Activated CD4-positive, alpha-beta T cell treated with anti-CD3 and anti-CD28 coated beads for 36 hours (primary cell): ENCODE measurements at regions not wholly inside any gene's neighbourhood (a gene's known extent, or its start where the extent isn't known, plus 50 kb on each side); places are given as distances from the start of the nearest gene placed in this dataset.
"Not testable (repeated sequence)": the region's sequence is repeated elsewhere in the genome, so short reads cannot be mapped to it uniquely, and the experiment has no call there.

Experiments
- ATAC-seq: fragments of 200-7000 bp; cut with Tn5 transposase; one replicate; pipeline ENCODE4 v1.10.0; 2021; ENCODE audit warnings: mild to moderate bottlenecking, moderate library complexity
- CTCF ChIA-PET: fragments of 350-600 bp; sonication (Branson Sonifier 250); formaldehyde crosslinking; loops from one replicate; lab custom pipeline; 2021; ENCODE audit warnings: antibody characterized with exemption; lab: Charles Lee
- POLR2A ChIA-PET: fragments of 350-600 bp; sonication (Branson Sonifier 250); formaldehyde crosslinking; loops from one replicate; lab custom pipeline; 2021; ENCODE audit warnings: antibody characterized with exemption, inconsistent platforms; lab: Charles Lee
- DNase-seq: peaks from one replicate; pipeline ENCODE4 v3.0.0-alpha.2; 2020
- H3K27ac Mint-ChIP-seq: one replicate; pipeline ENCODE4 v1.8.0; 2021; ENCODE audit warnings: mixed read lengths
- H3K27me3 Mint-ChIP-seq: one replicate; pipeline ENCODE4 v1.8.0; 2021; ENCODE audit warnings: mixed read lengths
- H3K36me3 Mint-ChIP-seq: one replicate; pipeline ENCODE4 v1.8.0; 2021; ENCODE audit warnings: low read depth, mixed read lengths
- H3K4me1 Mint-ChIP-seq: one replicate; pipeline ENCODE4 v1.8.0; 2021; ENCODE audit warnings: mixed read lengths
- H3K4me3 Mint-ChIP-seq: one replicate; pipeline ENCODE4 v1.8.0; 2021; ENCODE audit warnings: mild to moderate bottlenecking, moderate library complexity, mixed read lengths
- H3K9me3 Mint-ChIP-seq: one replicate; pipeline ENCODE4 v1.8.0; 2021; ENCODE audit warnings: low read depth, mixed read lengths
- intact Hi-C, 2 experiments: fragments of 100-400 bp; cut with DNase I in 1 of 2; cut with micrococcal nuclease in 1 of 2; formaldehyde crosslinking; loops; one replicate each; pipeline versions ENCODE4 v1.14.2 to v1.15.1; 2022 to 2024; cut with DNase I, micrococcal nuclease

DNA sequence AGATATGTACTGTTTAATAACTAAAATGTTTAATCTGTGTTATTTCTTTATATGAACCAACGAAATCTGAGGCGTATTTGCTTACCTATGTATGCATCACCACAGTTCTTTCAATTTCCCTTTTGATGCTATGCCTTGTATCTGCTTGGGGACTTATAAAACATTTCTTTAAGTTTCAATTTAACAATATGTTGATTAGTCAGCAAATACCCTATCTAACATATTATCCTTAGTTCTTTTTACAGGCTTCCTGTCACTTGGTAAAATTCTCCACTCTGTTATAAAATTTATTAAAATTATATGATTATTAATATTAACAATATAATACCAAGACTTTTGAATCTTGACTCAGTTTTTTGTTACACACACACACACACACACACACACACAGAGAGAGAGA, 174.3 kb downstream of the CPS1 start:
- Mint-ChIP-seq H3K36me3 (no peaks in the 10 kb centered on the region), H3K27me3 (no peaks in the 10 kb centered on the region), H3K9me3 (peaks cover 4% of the 10 kb centered on the region), H3K4me1 (no peaks in the 10 kb centered on the region), H3K4me3 (no peak overlapping the region), H3K27ac (no peak overlapping the region)
- CTCF ChIA-PET, result no interaction called here
- no peak for ATAC-seq
- intact Hi-C loops, result no loop called here
- no peak for DNase-seq
- POLR2A ChIA-PET, result no interaction called here

GRCh38 chr2:210746826-210747225, 190.4 kb downstream of the CPS1 start:
- POLR2A ChIA-PET, result interaction anchor here (0.6 kb wide), 1 partner anchor 80 kb away, joined by 8 read pairs; no protein-coding TSS in a partner anchor
- CTCF ChIA-PET, result not testable (repeated sequence)

DNA sequence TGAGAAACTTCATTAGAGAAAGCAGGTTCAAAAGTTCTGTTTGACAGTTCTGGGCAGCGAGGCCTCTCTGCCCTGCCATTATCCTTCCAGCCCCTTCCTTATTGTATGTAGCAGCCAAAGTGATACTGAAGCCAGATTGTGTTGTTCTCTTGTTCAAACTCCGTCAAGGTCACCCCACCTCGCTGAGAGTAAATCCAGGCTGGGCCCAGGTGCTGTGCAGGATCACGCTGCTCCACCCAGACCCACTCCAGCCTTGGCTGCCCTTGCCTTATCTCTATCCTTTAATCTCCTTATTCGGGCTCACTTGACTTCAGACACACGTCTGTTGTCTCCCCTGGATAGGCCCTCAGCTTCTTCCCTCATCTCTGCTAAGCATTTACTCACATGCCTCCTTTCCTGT, 196.1 kb downstream of the CPS1 start:
- ATAC-seq (no peak), DNase-seq (no peak)
- Mint-ChIP-seq H3K4me3 (no peak overlapping the region), H3K9me3 (no peaks in the 10 kb centered on the region), H3K27me3 (no peaks in the 10 kb centered on the region), H3K4me1 (no peaks in the 10 kb centered on the region), H3K27ac (no peak overlapping the region), H3K36me3 (no peaks in the 10 kb centered on the region)
- ChIA-PET POLR2A (no interaction called here), CTCF (no interaction called here)
- intact Hi-C loops, result no loop called here

More at GRCh38 chr2:210746826-210747225, 190.4 kb downstream of the CPS1 start:
- H3K4me1 Mint-ChIP-seq, intact Hi-C loops, H3K9me3 Mint-ChIP-seq, ATAC-seq, H3K36me3 Mint-ChIP-seq, H3K27ac Mint-ChIP-seq, DNase-seq, H3K4me3 Mint-ChIP-seq, H3K27me3 Mint-ChIP-seq: not testable (repeated sequence)

DNA sequence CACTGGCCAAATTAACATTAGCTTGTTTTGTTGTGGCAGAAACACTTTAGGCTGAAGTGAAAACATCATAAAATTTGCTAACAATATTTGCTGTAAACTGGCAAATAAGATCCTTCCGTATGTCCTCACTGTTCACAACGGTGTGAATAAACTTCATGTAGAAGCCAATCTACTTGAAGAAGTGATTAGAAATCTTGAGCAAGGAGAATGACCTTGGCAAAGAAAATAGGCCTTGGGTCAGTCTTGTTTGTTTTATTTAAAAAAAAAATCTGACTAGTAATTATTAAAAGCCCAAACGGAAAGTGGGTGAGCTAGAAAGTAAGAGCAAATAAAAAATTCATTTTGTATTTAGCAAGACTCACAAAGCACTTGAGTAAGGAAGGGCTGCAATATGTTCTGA, 197.0 kb downstream of the CPS1 start:
- Mint-ChIP-seq H3K4me3 (no peak overlapping the region), H3K27ac (no peak overlapping the region), H3K9me3 (no peaks in the 10 kb centered on the region), H3K27me3 (no peaks in the 10 kb centered on the region), H3K4me1 (no peaks in the 10 kb centered on the region), H3K36me3 (no peaks in the 10 kb centered on the region)
- ChIA-PET CTCF (no interaction called here), POLR2A (no interaction called here)
- intact Hi-C loops, result no loop called here
- DNase-seq, result no peak
- no peak for ATAC-seq

DNA sequence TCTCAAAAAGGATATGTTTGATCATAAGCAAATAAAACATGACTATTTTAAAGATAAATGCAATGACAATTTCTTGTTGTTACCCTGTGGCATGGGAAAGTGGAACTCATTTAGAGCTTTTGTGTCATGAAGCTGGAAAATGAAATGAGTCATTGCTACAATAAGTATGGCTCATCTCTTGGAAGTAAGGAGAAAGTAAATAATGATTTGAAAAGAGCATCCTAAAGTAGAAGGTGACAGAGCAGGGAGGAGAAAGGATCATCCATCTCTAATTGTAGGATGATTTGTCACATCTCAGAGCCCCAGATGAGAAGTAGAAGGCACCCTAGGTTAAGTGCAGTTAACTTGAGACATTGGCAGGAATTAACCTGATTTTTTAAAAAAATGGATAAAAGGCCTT, 200.5 kb downstream of the CPS1 start:
- POLR2A ChIA-PET, result no interaction called here
- intact Hi-C loops, result no loop called here
- Mint-ChIP-seq H3K36me3 (no peaks in the 10 kb centered on the region), H3K27me3 (no peaks in the 10 kb centered on the region), H3K4me1 (no peaks in the 10 kb centered on the region), H3K9me3 (no peaks in the 10 kb centered on the region), H3K27ac (no peak overlapping the region), H3K4me3 (no peak overlapping the region)
- no peak for DNase-seq
- CTCF ChIA-PET, result no interaction called here
- ATAC-seq, result no peak

DNA sequence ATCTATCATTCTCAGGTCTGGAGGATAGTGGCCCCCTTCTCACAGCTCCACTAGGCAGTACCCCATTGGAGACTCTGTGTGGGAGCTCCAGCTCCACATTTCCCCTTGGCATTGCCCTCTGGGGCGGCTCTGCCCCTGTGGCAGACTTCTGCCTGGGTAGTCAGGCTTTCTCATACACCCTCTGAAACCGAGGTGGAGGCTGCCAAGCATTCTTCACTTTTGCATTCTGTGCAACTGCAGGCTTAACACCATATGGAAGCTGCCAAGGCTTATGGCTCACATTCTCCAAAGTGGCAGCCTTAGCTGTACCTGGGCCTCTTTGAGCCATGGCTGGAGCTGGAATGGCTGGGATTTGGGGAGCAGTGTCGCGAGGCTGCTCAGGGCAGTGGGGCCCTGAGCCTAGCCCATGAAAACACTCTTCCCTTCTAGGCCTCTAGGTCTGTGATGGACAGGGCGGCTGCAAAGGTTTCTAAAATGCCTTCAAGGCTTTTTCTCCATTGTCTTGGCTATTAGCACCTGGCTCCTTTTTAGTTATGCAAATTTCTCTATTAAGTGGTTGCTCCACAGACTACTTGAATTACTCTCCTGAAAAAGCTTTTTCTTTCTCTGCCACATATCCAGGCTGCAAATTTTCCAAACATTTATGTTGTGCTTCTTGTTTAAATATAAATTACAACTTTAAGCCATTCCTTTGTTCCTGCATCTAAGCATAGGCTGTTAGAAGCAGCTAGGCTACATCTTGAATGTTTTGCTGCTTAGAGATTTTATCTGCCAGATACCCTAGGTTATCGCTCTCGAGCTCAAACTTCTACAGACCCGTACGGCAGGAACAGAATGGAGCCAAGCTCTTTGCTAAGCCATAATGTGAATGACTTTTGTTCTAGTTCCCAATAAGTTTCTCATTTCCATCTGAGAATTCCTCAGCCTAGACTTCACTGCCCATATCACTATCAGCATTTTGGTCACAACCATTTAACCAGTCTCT, 206.5 kb downstream of the CPS1 start:
- ATAC-seq (no peak), DNase-seq (no peak)
- CTCF ChIA-PET, result no interaction called here
- no peaks in the 10 kb centered on the region for H3K36me3 Mint-ChIP-seq
- no peaks in the 10 kb centered on the region for H3K27me3 Mint-ChIP-seq
- H3K4me3 Mint-ChIP-seq, result no peak overlapping the region
- H3K9me3 Mint-ChIP-seq, result no peaks in the 10 kb centered on the region
- no peak overlapping the region for H3K27ac Mint-ChIP-seq
- intact Hi-C loops, result no loop called here
- H3K4me1 Mint-ChIP-seq, result no peaks in the 10 kb centered on the region
- POLR2A ChIA-PET, result interaction anchor here (0.6 kb wide), 1 partner anchor 1157 kb away, joined by 3 read pairs; no protein-coding TSS in a partner anchor

- ATAC-seq (no peak), DNase-seq (no peak)
- ChIA-PET CTCF (no interaction called here), POLR2A (no interaction called here)
- H3K27ac Mint-ChIP-seq, result no peak overlapping the region
- peaks cover 3% of the 10 kb centered on the region for H3K9me3 Mint-ChIP-seq
- no peaks in the 10 kb centered on the region for H3K27me3 Mint-ChIP-seq
- H3K4me3 Mint-ChIP-seq, result no peak overlapping the region
- intact Hi-C loops, result no loop called here
- H3K36me3 Mint-ChIP-seq, result no peaks in the 10 kb centered on the region
- H3K4me1 Mint-ChIP-seq, result no peaks in the 10 kb centered on the region
Observed at GRCh38 chr2:210768329-210768910, 212.0 kb downstream of the CPS1 start.

- ChIA-PET CTCF (no interaction called here), POLR2A (no interaction called here)
- peaks cover 5% of the 10 kb centered on the region for H3K9me3 Mint-ChIP-seq
- no peaks in the 10 kb centered on the region for H3K36me3 Mint-ChIP-seq
- H3K4me1 Mint-ChIP-seq, result no peaks in the 10 kb centered on the region
- intact Hi-C loops, result no loop called here
- no peak overlapping the region for H3K4me3 Mint-ChIP-seq
- no peak overlapping the region for H3K27ac Mint-ChIP-seq
- DNase-seq (no peak), ATAC-seq (no peak)
- no peaks in the 10 kb centered on the region for H3K27me3 Mint-ChIP-seq
Observed at GRCh38 chr2:210776756-210777155, 220.4 kb downstream of the CPS1 start.

GRCh38 chr2:210782222-210782621, 225.8 kb downstream of the CPS1 start:
- Mint-ChIP-seq H3K27me3 (no peaks in the 10 kb centered on the region), H3K4me1 (no peaks in the 10 kb centered on the region), H3K27ac (no peak overlapping the region), H3K9me3 (no peaks in the 10 kb centered on the region), H3K36me3 (no peaks in the 10 kb centered on the region), H3K4me3 (no peak overlapping the region)
- ATAC-seq (no peak), DNase-seq (no peak)
- CTCF ChIA-PET, result no interaction called here
- intact Hi-C loops, result no loop called here
- POLR2A ChIA-PET, result no interaction called here

DNA sequence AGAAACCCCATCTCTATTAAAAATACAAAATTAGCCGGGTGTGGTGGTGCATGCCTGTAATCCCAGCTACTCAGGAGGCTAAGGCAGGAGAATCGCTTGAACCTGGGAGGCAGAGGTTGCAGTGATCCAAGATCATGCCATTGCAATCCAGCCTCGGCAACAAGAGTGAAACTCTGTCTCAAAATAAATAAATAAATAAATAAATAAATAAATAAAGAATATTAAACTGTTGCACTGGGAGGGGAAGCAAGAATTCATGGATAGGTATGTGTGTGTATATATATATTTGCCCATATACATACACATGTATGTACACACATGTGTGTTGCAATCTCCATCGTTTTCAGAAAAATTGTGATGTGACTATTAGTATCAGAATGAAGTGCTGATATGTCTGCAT, 231.4 kb downstream of the CPS1 start:
- not testable (repeated sequence) for H3K36me3 Mint-ChIP-seq

GRCh38 chr2:210792000-210792399, 235.6 kb downstream of the CPS1 start:
- Mint-ChIP-seq H3K4me3 (no peak overlapping the region), H3K27me3 (no peaks in the 10 kb centered on the region), H3K36me3 (no peaks in the 10 kb centered on the region), H3K9me3 (no peaks in the 10 kb centered on the region), H3K27ac (no peak overlapping the region), H3K4me1 (no peaks in the 10 kb centered on the region)
- ChIA-PET POLR2A (no interaction called here), CTCF (no interaction called here)
- intact Hi-C loops, result no loop called here
- ATAC-seq, result no peak
- DNase-seq, result no peak

More for the DNA sequence above, 231.4 kb downstream of the CPS1 start:
- H3K27ac Mint-ChIP-seq, H3K9me3 Mint-ChIP-seq, H3K4me1 Mint-ChIP-seq, H3K4me3 Mint-ChIP-seq, H3K27me3 Mint-ChIP-seq, intact Hi-C loops, POLR2A ChIA-PET, ATAC-seq, CTCF ChIA-PET, DNase-seq: not testable (repeated sequence)

GRCh38 chr2:210795506-210795905, 239.1 kb downstream of the CPS1 start:
- ChIA-PET POLR2A (no interaction called here), CTCF (no interaction called here)
- H3K36me3 Mint-ChIP-seq, result no peaks in the 10 kb centered on the region

More at GRCh38 chr2:210795506-210795905, 239.1 kb downstream of the CPS1 start:
- intact Hi-C loops, result no loop called here
- no peak for DNase-seq
- H3K27ac Mint-ChIP-seq, result no peak overlapping the region
- H3K4me1 Mint-ChIP-seq, result no peaks in the 10 kb centered on the region
- no peaks in the 10 kb centered on the region for H3K27me3 Mint-ChIP-seq
- no peak for ATAC-seq
- H3K4me3 Mint-ChIP-seq, result no peak overlapping the region
- no peaks in the 10 kb centered on the region for H3K9me3 Mint-ChIP-seq
